ENCODE measurements at regions not wholly inside any gene's neighbourhood (a gene's known extent, or its start where the extent isn't known, plus 50 kb on each side); places are given as distances from the start of the nearest gene placed in this dataset.

GRCh38 chr7:46369933-46370654, 449.0 kb upstream of the IGFBP3 start:
- Mint-ChIP-seq H3K36me3 (no peaks in the 10 kb centered on the region), H3K9me3 (no peaks in the 10 kb centered on the region), H3K4me1 (no peaks in the 10 kb centered on the region), H3K27ac (no peak overlapping the region), H3K4me3 (no peak overlapping the region), H3K27me3 (ENCODE audit: insufficient read depth, low read depth) (no peaks in the 10 kb centered on the region)
- DNase-seq (ENCODE audit: low spot score) = no peak
- TF ChIP-seq EZH2 (IDR thresholded peaks at IDR 0.05) = no peak
- TF ChIP-seq EZH2phosphoT487 (IDR thresholded peaks at IDR 0.05) = no peak
- TF ChIP-seq CTCF (IDR thresholded peaks at IDR 0.05) = no peak
- H3K9me3 ChIP-seq (ENCODE audit: low read depth) = no peaks in the 10 kb centered on the region
- no peaks in the 10 kb centered on the region for H3K27me3 ChIP-seq
- no peak overlapping the region for H3K4me2 ChIP-seq
- H3K9ac ChIP-seq = no peak overlapping the region
- H4K20me1 ChIP-seq (ENCODE audit: low read depth) = no peaks in the 10 kb centered on the region
- no peaks in the 10 kb centered on the region for H3F3A ChIP-seq (ENCODE audit: low read depth)
- no peaks in the 10 kb centered on the region for H3K4me1 ChIP-seq
- H2AFZ ChIP-seq (replicated peaks) = no peak overlapping the region
- no peak overlapping the region for H3K27ac ChIP-seq
- H3K79me2 ChIP-seq (ENCODE audit: low read depth) = no peaks in the 10 kb centered on the region
- no peak overlapping the region for H3K4me3 ChIP-seq
- H3K36me3 ChIP-seq = no peaks in the 10 kb centered on the region

- no peak overlapping the region for H3K4me3 ChIP-seq
- no peak overlapping the region for H3K4me2 ChIP-seq
- no peaks in the 10 kb centered on the region for H3F3A ChIP-seq (ENCODE audit: low read depth)
- H3K9me3 Mint-ChIP-seq = no peaks in the 10 kb centered on the region
- no peak overlapping the region for H3K4me3 Mint-ChIP-seq
- no peaks in the 10 kb centered on the region for H3K9me3 ChIP-seq (ENCODE audit: low read depth)
- no peaks in the 10 kb centered on the region for H4K20me1 ChIP-seq (ENCODE audit: low read depth)
- no peaks in the 10 kb centered on the region for H3K79me2 ChIP-seq (ENCODE audit: low read depth)
- no peaks in the 10 kb centered on the region for H3K27me3 ChIP-seq
- TF ChIP-seq EZH2 (IDR thresholded peaks at IDR 0.05) (no peak), CTCF (IDR thresholded peaks at IDR 0.05) (no peak), EZH2phosphoT487 (IDR thresholded peaks at IDR 0.05) (no peak)
- DNase-seq (ENCODE audit: low spot score) = no peak
- no peak overlapping the region for H2AFZ ChIP-seq (replicated peaks)
- H3K4me1 Mint-ChIP-seq = peaks cover 6% of the 10 kb centered on the region
- H3K4me1 ChIP-seq = peaks cover 2% of the 10 kb centered on the region
- H3K36me3 Mint-ChIP-seq = no peaks in the 10 kb centered on the region
- H3K27ac Mint-ChIP-seq = no peak overlapping the region
- H3K27ac ChIP-seq = no peak overlapping the region
- H3K36me3 ChIP-seq = no peaks in the 10 kb centered on the region
- H3K27me3 Mint-ChIP-seq (ENCODE audit: insufficient read depth, low read depth) = peaks cover 2% of the 10 kb centered on the region
- H3K9ac ChIP-seq = no peak overlapping the region
Observed at GRCh38 chr7:46368871-46369270, 447.8 kb upstream of the IGFBP3 start.

GRCh38 chr7:46366526-46366925, 445.5 kb upstream of the IGFBP3 start:
- Mint-ChIP-seq H3K36me3 (no peaks in the 10 kb centered on the region), H3K27ac (no peak overlapping the region), H3K4me3 (no peak overlapping the region), H3K9me3 (no peaks in the 10 kb centered on the region), H3K27me3 (ENCODE audit: insufficient read depth, low read depth) (peaks cover 3% of the 10 kb centered on the region), H3K4me1 (peaks cover 15% of the 10 kb centered on the region)
- Histone ChIP-seq H3K4me1 (peaks cover 8% of the 10 kb centered on the region), H2AFZ (replicated peaks) (no peak overlapping the region), H3K36me3 (no peaks in the 10 kb centered on the region), H3K79me2 (ENCODE audit: low read depth) (no peaks in the 10 kb centered on the region), H3K9ac (no peak overlapping the region), H3F3A (ENCODE audit: low read depth) (no peaks in the 10 kb centered on the region), H3K27me3 (no peaks in the 10 kb centered on the region), H3K27ac (no peak overlapping the region), H4K20me1 (ENCODE audit: low read depth) (no peaks in the 10 kb centered on the region), H3K4me3 (no peak overlapping the region), H3K9me3 (ENCODE audit: low read depth) (no peaks in the 10 kb centered on the region), H3K4me2 (no peak overlapping the region)
- DNase-seq (ENCODE audit: low spot score) = no peak
- TF ChIP-seq EZH2phosphoT487 (IDR thresholded peaks at IDR 0.05) = no peak
- TF ChIP-seq CTCF (IDR thresholded peaks at IDR 0.05) = no peak
- TF ChIP-seq EZH2 (IDR thresholded peaks at IDR 0.05) = no peak
